ENCODE measurements at regions not wholly inside any gene's neighbourhood (a gene's known extent, or its start where the extent isn't known, plus 50 kb on each side); places are given as distances from the start of the nearest gene placed in this dataset.
"Not testable (repeated sequence)": the region's sequence is repeated elsewhere in the genome, so short reads cannot be mapped to it uniquely, and the experiment has no call there.

- Histone ChIP-seq H3K27me3 (replicated peaks in 1 of 4; ENCODE audit: control extremely low read depth in 1 of 4, control insufficient read depth in 3 of 4, insufficient read depth in 4 of 4, low read length in 3 of 4) (no peaks in the 10 kb centered on the region), H3K9me3 (ENCODE audit: control extremely low read depth in 1 of 3, control insufficient read depth in 2 of 3, insufficient read depth in 1 of 3, low read length in 2 of 3) (no peaks in the 10 kb centered on the region), H3K4me1 (ENCODE audit: control insufficient read depth in 2 of 2, insufficient read depth in 2 of 2, low read length in 2 of 2) (no peaks in the 10 kb centered on the region), H3K36me3 (replicated peaks in 1 of 2; ENCODE audit: control extremely low read depth in 1 of 2, control insufficient read depth in 1 of 2, extremely low read depth in 1 of 2, insufficient read depth in 2 of 2, low read length in 1 of 2) (no peaks in the 10 kb centered on the region), H3K4me3 (ENCODE audit: control extremely low read depth in 1 of 5, extremely low read depth in 1 of 5, insufficient read depth in 1 of 5, low read depth in 2 of 5, low read length in 4 of 5) (no peak overlapping the region), H3K4me2 (replicated peaks; ENCODE audit: low read depth, low read length, poor library complexity, severe bottlenecking) (no peak overlapping the region), H3K9ac (ENCODE audit: low read length) (no peak overlapping the region), H3K79me2 (ENCODE audit: control insufficient read depth, insufficient read depth, low read length) (no peaks in the 10 kb centered on the region), H4K20me1 (ENCODE audit: control insufficient read depth, insufficient read depth, low read length, poor library complexity, severe bottlenecking) (no peaks in the 10 kb centered on the region), H3K27ac (ENCODE audit: low read length in 2 of 2) (no peak overlapping the region), H2AFZ (ENCODE audit: insufficient read depth, low read depth, low read length, poor library complexity, severe bottlenecking) (no peak overlapping the region)
- intact Hi-C loops (cut with micrococcal nuclease) = no loop called here
- DNase-seq (no peak), ATAC-seq (ENCODE audit: low read depth) (no peak)
- H3K27ac Mint-ChIP-seq = no peak overlapping the region
- no CpG with 5 or more reads among the region's 2 CpGs for WGBS (ENCODE audit: insufficient coverage)
- H3K4me3 Mint-ChIP-seq = no peak overlapping the region
- ChIA-PET POLR2A (no interaction called here), CTCF (no interaction called here)
- H3K4me1 Mint-ChIP-seq = no peaks in the 10 kb centered on the region
- no peaks in the 10 kb centered on the region for H3K9me3 Mint-ChIP-seq (ENCODE audit: insufficient read depth)
- H3K27me3 Mint-ChIP-seq = peaks cover 14% of the 10 kb centered on the region
- TF ChIP-seq EZH2 (IDR thresholded peaks at IDR 0.05; ENCODE audit: borderline replicate concordance, insufficient read depth, low read depth, low read length, poor library complexity, severe bottlenecking) = no peak
- TF ChIP-seq CTCF (IDR thresholded peaks at IDR 0.05) = no peak
Observed at GRCh38 chr15:59764775-59765174, 75.7 kb upstream of the BNIP2 start.

GRCh38 chr15:59762558-59762957 lies 73.4 kb upstream of the BNIP2 start:
- POLR2A ChIA-PET = no interaction called here
- 91% methylated on average over 3 of the region's 3 CpGs for WGBS (ENCODE audit: insufficient coverage)
- no peaks in the 10 kb centered on the region for H3K9me3 ChIP-seq (ENCODE audit: control extremely low read depth in 1 of 3, control insufficient read depth in 2 of 3, insufficient read depth in 1 of 3, low read length in 2 of 3)

GRCh38 chr15:59760256-59760655 lies 71.1 kb upstream of the BNIP2 start:
- H3K27ac Mint-ChIP-seq; H3K4me1 ChIP-seq (ENCODE audit: control insufficient read depth in 2 of 2, insufficient read depth in 2 of 2, low read length in 2 of 2); H3K27me3 ChIP-seq (replicated peaks in 1 of 4; ENCODE audit: control extremely low read depth in 1 of 4, control insufficient read depth in 3 of 4, insufficient read depth in 4 of 4, low read length in 3 of 4); H3K79me2 ChIP-seq (ENCODE audit: control insufficient read depth, insufficient read depth, low read length); H3K9me3 Mint-ChIP-seq (ENCODE audit: insufficient read depth); H3K4me3 Mint-ChIP-seq; H2AFZ ChIP-seq (ENCODE audit: insufficient read depth, low read depth, low read length, poor library complexity, severe bottlenecking); CTCF ChIA-PET; H3K9ac ChIP-seq (ENCODE audit: low read length); intact Hi-C loops (cut with micrococcal nuclease); H3K9me3 ChIP-seq (ENCODE audit: control extremely low read depth in 1 of 3, control insufficient read depth in 2 of 3, insufficient read depth in 1 of 3, low read length in 2 of 3); H3K4me1 Mint-ChIP-seq; POLR2A ChIA-PET; H4K20me1 ChIP-seq (ENCODE audit: control insufficient read depth, insufficient read depth, low read length, poor library complexity, severe bottlenecking); H3K27ac ChIP-seq (ENCODE audit: low read length in 2 of 2); H3K4me3 ChIP-seq (ENCODE audit: control extremely low read depth in 1 of 5, extremely low read depth in 1 of 5, insufficient read depth in 1 of 5, low read depth in 2 of 5, low read length in 4 of 5); DNase-seq; H3K36me3 ChIP-seq (replicated peaks in 1 of 2; ENCODE audit: control extremely low read depth in 1 of 2, control insufficient read depth in 1 of 2, extremely low read depth in 1 of 2, insufficient read depth in 2 of 2, low read length in 1 of 2); ATAC-seq (ENCODE audit: low read depth); H3K4me2 ChIP-seq (replicated peaks; ENCODE audit: low read depth, low read length, poor library complexity, severe bottlenecking): not testable (repeated sequence)
- WGBS (ENCODE audit: insufficient coverage) = no CpG with 5 or more reads among the region's 2 CpGs
- H3K27me3 Mint-ChIP-seq = peaks cover 20% of the 10 kb centered on the region

More at GRCh38 chr15:59762558-59762957, 73.4 kb upstream of the BNIP2 start:
- Histone ChIP-seq H3K36me3 (replicated peaks in 1 of 2; ENCODE audit: control extremely low read depth in 1 of 2, control insufficient read depth in 1 of 2, extremely low read depth in 1 of 2, insufficient read depth in 2 of 2, low read length in 1 of 2) (no peaks in the 10 kb centered on the region), H3K4me1 (ENCODE audit: control insufficient read depth in 2 of 2, insufficient read depth in 2 of 2, low read length in 2 of 2) (no peaks in the 10 kb centered on the region), H2AFZ (ENCODE audit: insufficient read depth, low read depth, low read length, poor library complexity, severe bottlenecking) (no peak overlapping the region), H3K4me2 (replicated peaks; ENCODE audit: low read depth, low read length, poor library complexity, severe bottlenecking) (no peak overlapping the region), H3K27ac (ENCODE audit: low read length in 2 of 2) (no peak overlapping the region), H3K9ac (ENCODE audit: low read length) (no peak overlapping the region), H3K4me3 (ENCODE audit: control extremely low read depth in 1 of 5, extremely low read depth in 1 of 5, insufficient read depth in 1 of 5, low read depth in 2 of 5, low read length in 4 of 5) (no peak overlapping the region), H3K79me2 (ENCODE audit: control insufficient read depth, insufficient read depth, low read length) (no peaks in the 10 kb centered on the region), H3K27me3 (replicated peaks in 1 of 4; ENCODE audit: control extremely low read depth in 1 of 4, control insufficient read depth in 3 of 4, insufficient read depth in 4 of 4, low read length in 3 of 4) (no peaks in the 10 kb centered on the region), H4K20me1 (ENCODE audit: control insufficient read depth, insufficient read depth, low read length, poor library complexity, severe bottlenecking) (no peaks in the 10 kb centered on the region)
- TF ChIP-seq CTCF (IDR thresholded peaks at IDR 0.05) (no peak), EZH2 (IDR thresholded peaks at IDR 0.05; ENCODE audit: borderline replicate concordance, insufficient read depth, low read depth, low read length, poor library complexity, severe bottlenecking) (no peak)
- Mint-ChIP-seq H3K9me3 (ENCODE audit: insufficient read depth) (no peaks in the 10 kb centered on the region), H3K27ac (no peak overlapping the region), H3K4me3 (no peak overlapping the region), H3K27me3 (peaks cover 20% of the 10 kb centered on the region), H3K4me1 (no peaks in the 10 kb centered on the region)
- intact Hi-C loops (cut with micrococcal nuclease) = no loop called here
- no peak for DNase-seq
- ATAC-seq (ENCODE audit: low read depth) = no peak
- CTCF ChIA-PET = no interaction called here
